PC-9 (cell line): ENCODE measurements at regions not wholly inside any gene's neighbourhood (a gene's known extent, or its start where the extent isn't known, plus 50 kb on each side); places are given as distances from the start of the nearest gene placed in this dataset.
"Not testable (repeated sequence)": the region's sequence is repeated elsewhere in the genome, so short reads cannot be mapped to it uniquely, and the experiment has no call there.

Source experiments
- EZH2 ChIP-seq: fragments of 200-600 bp; sonication (generic); IDR thresholded peaks from 2 replicates; pipeline ENCODE4 v1.8.0; 2017; ENCODE audit warnings: antibody characterized with exemption, low read depth
- TF ChIP-seq, protein P1 (sequence below): fragments of 200-600 bp; sonication (generic); conservative IDR thresholded peaks from 2 replicates; pipeline ENCODE4 v1.6.1; 2017; ENCODE audit warnings: mixed run types, antibody characterized with exemption, mild to moderate bottlenecking, moderate library complexity

DNA sequence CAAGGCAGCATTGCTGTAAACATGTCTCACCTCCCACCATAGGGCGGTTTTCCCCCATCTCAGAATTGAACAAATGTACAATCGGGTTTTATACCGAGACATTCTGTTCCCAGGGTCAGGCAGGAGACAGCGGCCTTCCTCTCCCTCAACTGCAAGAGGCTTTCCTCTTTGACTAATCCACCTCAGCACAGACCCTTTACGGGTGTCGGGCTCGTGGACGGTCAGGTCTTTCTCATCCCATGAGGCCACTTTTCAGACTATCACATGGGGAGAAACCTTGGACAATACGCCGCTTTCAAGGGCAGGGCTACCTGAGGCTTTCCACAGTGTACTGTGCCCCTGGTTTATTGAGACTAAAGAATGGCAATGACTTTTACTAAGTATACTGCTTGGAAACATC lies 57.7 kb upstream of the CCZ1B start:
- TF ChIP-seq, protein P1, sequence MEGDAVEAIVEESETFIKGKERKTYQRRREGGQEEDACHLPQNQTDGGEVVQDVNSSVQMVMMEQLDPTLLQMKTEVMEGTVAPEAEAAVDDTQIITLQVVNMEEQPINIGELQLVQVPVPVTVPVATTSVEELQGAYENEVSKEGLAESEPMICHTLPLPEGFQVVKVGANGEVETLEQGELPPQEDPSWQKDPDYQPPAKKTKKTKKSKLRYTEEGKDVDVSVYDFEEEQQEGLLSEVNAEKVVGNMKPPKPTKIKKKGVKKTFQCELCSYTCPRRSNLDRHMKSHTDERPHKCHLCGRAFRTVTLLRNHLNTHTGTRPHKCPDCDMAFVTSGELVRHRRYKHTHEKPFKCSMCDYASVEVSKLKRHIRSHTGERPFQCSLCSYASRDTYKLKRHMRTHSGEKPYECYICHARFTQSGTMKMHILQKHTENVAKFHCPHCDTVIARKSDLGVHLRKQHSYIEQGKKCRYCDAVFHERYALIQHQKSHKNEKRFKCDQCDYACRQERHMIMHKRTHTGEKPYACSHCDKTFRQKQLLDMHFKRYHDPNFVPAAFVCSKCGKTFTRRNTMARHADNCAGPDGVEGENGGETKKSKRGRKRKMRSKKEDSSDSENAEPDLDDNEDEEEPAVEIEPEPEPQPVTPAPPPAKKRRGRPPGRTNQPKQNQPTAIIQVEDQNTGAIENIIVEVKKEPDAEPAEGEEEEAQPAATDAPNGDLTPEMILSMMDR, result not testable (repeated sequence)
- not testable (repeated sequence) for TF ChIP-seq EZH2
